ENCODE measurements at regions not wholly inside any gene's neighbourhood (a gene's known extent, or its start where the extent isn't known, plus 50 kb on each side); places are given as distances from the start of the nearest gene placed in this dataset.

DNA sequence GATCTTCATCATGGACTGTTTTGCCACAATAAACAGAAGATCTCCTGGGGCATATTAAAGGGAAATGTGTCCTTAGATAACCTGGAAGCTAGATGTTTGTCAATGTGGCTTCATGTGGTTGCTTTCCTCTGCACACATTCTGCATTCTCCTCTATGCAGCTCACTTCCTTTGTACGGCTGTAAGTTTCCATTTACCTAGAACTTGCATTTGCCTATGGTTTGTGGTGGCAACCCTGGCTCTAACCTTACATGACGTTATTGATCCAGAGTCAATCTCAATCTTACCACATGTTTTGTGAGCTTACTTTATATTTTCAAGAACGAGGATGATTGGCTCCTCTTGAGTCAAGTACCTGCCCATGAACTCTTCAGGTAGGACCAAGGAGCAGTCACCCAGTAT lies 863.1 kb downstream of the MAFB start:
- TF ChIP-seq, protein P1, sequence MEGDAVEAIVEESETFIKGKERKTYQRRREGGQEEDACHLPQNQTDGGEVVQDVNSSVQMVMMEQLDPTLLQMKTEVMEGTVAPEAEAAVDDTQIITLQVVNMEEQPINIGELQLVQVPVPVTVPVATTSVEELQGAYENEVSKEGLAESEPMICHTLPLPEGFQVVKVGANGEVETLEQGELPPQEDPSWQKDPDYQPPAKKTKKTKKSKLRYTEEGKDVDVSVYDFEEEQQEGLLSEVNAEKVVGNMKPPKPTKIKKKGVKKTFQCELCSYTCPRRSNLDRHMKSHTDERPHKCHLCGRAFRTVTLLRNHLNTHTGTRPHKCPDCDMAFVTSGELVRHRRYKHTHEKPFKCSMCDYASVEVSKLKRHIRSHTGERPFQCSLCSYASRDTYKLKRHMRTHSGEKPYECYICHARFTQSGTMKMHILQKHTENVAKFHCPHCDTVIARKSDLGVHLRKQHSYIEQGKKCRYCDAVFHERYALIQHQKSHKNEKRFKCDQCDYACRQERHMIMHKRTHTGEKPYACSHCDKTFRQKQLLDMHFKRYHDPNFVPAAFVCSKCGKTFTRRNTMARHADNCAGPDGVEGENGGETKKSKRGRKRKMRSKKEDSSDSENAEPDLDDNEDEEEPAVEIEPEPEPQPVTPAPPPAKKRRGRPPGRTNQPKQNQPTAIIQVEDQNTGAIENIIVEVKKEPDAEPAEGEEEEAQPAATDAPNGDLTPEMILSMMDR (IDR thresholded peaks at IDR 0.05), result no peak
- no peak for TF ChIP-seq POLR2A (IDR thresholded peaks at IDR 0.05)
- TF ChIP-seq POLR2AphosphoS5 (IDR thresholded peaks at IDR 0.05; ENCODE audit: insufficient read depth in 1 of 2, low read depth in 1 of 2), result no peak
